ENCODE measurements at regions not wholly inside any gene's neighbourhood (a gene's known extent, or its start where the extent isn't known, plus 50 kb on each side); places are given as distances from the start of the nearest gene placed in this dataset.

DNA sequence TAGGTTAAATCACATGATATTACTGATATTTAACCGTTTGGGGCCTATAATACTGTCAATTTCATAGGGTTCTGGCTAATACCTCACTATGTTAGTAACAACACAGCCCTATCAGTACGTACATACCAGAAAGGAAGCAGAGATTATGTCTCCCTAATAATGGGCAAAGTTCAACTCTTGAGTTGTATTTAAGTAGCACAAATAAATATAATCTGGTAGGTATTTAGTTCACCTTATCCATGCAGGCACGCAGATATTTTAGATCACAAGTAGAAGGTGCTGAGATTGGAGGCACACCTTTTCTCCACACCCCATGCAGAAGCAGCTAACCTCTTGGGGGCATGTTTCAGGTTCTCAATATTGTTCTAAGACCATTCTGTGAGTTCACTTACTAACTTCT is 118.9 kb downstream of the IRS1 start:
- DNase-seq, result no peak

DNA sequence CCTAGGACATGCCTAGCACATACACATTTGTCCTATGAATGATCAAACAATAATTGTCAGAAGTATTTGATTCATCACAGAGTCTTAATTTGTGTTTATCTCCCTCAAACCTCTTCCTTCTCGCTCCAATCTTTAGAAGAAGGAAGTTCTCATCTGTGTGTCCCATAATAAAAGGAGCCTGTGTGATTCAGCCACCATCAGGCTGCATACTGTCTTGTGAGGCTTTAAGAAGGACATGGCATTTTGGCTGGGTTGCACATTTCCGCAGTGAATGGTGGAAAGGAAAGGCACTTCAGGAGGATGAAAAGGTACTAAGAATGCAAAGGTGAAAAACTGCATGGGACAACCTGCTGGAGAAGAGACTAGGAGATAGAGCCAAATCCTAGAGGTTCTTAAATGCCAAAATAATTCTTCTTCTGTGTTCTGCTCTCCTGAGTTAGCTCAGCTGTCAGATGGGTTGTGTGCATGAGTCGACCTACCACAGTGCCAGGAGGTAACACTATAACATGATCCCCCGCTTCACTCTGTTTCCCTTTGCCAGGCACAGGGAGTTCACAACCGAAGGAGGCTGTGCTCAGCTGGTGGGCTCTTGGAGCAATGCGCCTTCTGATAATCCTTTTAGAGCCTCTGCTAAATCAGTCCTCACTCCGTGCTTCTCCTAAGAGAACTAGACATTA is 120.1 kb downstream of the IRS1 start:
- DNase-seq, result no peak

DNA sequence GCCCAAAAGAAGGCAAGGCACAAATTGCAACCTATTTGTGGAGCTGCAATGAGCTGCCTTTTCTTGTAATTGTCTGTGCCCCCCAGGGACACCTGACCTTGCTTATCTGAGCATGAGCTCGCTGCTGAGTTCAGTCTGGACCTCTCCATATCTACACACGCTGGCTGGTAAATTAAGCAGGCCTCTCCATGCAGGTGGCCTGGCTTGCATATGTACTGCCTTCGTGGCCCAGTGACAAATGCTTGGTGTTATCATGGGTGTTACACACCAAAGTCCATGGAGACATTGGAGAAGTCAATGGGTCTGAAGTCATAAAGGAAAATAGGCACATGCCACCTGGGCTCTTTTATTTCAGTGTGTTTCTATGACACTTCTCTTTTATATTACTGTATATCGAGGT is 121.2 kb downstream of the IRS1 start:
- DNase-seq, result no peak

DNA sequence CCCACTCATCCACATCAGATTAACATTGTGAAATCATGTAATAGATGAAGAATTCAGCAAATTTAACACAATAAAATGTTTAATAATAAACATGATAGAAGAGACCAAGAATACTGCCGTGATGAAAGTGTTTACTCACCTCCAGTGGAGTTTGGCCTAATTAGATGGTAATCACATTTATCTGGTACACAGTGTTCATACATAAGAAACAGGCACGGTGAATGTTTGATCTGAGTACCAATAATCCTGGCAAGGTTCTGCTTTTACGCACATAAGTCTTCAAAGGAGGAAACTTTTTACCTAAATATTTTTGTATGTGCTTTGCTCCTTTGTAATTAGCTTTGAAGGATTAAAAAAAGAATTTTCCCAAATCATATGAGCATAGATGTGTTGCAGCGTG is 122.5 kb downstream of the IRS1 start:
- DNase-seq, result no peak

DNA sequence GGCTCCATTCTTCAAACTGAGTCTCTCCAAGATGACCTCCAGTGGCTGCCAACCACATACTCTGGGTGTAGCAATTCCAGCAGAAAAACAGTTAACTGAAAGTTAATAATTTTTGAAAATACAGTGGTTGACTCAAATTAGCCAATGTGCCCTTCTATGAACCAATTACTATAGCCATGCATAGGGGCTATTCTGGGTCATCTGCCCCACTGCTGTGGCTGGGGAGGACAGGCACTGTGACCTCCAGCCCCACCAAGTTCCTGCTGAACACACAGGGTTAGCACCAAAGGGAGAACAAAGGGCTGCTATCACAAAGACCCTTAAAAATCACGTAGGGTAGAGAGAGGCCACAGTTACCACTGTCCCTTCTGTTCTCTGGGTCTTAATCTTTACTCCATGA is 123.0 kb downstream of the IRS1 start:
- no peak for DNase-seq

DNA sequence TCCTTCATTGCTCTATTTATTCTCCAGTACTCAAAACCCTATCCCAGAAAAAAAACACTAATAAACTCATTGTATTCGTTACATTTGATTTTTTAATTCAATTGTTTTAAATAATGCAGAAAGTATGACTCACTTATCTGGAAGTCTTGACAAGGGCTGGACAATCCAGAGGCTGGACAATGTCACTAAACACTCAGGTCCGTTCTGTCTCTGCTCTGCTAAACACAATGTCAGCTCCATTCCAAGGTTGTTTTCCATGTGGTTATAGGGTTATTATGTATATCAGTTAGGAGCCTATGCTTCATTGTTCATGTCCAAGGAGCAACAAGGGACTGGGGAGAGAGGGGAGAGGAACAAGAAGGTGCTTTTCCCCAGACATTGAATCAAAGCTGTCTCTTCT is 125.5 kb downstream of the IRS1 start:
- no peak for DNase-seq

DNA sequence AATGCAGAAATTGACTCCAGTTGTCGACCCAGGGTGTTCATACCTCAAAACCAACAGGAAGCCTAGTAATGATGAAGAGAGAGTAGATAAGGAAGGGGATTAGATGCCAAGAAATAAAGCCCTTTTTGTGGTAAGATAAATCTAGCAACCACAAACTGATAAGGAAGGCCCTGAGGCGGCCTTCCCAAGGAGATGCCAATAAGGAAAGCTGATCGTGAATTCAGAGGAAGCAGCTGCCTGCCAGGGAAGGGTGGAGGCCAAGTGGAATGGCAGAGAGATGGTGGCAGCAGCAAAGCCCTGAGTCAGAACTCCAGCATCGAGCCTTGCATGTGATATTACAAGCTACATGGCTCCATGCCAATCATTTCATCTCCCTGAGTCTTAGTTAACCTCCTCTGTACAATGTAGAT is 126.3 kb downstream of the IRS1 start:
- no peak for DNase-seq

DNA sequence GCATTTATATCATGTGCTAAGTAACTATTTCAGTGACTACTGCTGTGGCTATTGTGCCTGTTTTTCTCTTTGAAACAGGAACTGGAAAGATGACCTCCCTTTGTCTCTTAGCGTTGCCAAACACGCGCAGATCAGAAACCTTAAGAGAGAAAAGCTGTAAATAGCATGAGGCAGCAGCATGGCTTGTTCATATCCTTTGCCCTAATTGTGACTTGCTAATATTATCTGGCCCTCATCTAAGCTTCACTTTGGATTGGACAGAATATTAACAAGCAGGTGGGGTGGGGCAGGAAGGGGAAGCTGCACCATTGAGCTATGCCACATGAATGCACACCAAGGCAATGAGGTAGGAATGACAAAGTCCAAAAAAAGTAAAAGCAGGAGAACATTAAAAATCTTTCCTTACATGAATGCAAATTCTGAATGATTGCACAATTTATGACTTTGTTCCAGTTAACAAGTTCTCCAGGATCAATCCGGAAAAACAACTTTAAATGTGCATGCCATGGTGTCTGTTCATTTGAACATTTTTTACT is 128.4 kb downstream of the IRS1 start:
- DNase-seq, result no peak

DNA sequence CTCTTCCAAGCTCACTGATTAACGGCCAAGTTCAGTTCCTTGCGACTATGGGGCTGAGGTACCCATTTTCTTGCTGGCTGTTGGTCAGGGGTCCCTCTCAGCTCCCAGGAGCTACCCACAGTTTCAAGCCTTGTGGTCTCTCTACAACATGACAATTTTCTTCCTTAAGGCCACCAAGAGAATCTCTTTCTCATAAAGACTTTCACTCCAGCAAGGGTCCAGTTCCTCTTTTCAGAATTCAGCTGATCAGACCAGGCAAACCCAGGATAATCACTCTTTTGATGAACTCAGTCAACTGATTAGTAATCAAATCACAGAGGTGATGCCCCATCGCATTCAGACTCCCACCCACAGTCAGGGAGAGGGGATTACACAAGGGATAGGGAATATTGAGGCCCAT is 129.7 kb downstream of the IRS1 start:
- no peak for DNase-seq

DNA sequence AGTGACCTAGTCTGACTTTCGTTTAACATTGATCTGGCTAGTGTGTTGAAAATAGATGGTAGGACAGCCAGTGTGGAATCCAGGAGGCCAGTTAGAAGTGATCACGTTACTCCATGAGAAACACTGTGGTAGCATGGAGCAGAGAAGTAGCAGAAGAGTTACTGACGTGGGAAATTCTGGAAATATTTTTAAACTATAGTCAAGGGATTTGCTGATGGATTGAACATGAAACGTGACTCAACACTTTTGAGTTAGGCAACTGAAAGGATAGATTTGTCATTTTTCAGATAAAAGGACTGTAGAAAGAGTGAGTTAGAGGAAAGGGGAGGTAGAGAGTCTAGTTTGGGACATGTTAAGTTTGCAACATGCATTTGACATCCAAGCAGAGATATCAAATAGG is 130.4 kb downstream of the IRS1 start:
- no peak for DNase-seq

DNA sequence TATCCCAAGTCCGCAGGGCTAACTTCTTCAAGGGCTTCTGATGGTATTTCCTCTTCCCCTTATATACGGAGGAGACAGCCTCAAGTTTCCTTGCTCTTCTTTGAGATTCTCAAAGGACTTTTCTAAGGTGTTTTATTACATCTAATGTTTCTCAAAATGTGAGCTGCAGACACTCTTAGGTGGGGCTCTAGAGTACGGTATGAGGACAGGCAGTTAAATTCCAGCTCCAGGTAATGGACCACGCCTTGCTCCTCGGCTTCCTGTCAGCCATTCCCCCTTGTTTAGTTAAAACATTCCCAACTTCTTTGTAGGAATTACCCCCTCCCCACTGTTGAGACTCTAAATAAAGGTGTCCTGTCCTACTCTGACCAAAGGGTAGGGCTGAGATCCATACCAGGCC is 131.9 kb downstream of the IRS1 start:
- DNase-seq, result no peak

DNA sequence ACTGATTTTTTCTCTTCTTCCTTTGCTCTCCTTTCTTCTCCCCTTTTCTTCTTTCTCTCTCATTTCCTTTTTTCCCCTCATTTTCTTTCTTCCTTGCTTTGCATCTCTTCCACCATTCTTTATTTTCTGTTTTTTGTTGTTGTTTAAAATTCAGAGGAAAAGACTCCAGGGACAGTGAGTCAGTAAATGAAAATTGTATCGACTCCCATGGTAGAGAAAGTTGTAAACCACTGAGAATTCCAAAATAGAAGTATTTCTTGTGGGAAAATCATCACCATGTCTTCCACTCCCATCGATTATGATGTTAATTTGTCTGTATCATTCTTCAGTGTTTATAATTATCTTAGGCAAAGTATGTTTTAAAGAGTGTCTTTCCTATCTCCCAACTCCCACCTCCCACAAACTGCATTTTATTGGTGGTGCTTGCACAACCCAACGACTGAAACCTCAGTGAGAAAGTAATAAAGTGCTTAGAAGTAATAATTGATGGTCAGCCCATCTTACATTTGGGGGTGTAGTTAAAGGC is 134.3 kb downstream of the IRS1 start:
- DNase-seq, result no peak

DNA sequence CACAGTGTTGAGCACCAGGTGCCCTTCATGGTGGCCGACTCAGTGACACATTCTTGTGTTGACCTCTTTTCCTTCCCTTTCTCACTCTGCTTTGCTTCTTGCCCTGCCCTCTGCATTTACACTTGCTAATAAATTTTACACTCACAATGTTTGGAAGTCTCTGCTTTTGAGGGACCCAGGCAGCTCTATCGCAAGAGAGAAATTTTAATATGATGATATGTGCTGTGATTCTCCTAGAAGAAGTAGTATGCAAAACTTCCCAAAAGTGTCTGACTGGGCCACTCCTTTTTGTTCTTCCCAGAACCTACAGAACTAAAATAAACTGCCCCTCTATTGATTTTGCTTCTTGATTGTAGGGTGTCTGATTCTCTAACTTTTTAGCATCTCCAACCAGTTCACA is 135.0 kb downstream of the IRS1 start:
- DNase-seq, result no peak

DNA sequence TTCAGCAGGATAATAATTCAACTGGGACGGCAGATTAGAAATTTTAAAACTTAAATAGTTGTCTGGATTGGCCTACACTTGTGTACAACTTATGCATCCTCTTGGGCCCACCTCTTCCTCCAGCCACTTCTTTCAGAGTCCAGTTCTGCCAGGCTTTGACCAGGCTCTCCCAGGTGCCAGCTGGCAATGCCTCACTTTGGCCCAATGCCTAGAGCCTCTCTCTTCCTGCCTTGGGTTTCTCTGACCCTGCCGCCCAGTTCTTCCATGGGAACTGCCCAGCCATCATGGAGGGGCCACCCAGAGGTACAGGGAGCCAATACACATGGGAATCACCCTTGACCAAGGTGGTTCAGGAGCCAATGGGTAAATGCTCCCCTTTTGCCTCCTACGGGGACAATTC is 135.5 kb downstream of the IRS1 start:
- no peak for DNase-seq

DNA sequence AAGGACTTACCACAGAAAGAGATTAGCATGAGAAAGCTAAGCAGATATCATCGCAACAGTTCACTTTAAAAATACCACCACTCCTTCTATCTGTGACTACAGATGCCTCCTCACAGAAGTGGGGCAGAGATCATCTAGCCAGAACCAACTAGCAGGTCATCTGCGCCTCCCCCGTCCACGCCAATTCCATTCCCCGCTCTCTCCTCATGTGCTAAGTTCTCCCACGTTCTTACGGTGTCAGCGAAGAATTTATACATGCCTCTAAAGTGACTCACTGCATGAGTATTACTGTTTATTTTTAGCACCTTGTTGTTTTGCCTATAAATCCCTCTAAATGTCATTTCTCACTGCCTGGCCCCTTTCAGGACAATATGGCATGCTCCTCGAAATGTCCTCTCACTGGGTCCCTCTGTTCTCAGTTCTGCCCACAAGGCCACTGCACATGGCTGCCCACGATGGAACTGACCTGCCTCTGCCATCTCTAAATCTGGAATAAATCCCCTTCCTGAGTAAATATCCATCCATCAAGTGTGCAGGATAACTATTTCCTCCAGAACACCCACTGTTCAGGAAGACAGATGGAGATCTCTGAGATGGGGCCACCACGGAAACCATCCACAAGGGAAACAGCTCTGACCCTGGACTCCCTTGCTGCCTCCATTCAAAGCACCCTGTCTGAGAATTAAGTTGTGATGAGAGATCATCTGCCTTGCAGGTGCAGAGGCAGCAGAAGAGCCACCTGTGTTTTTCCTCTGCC is 137.7 kb downstream of the IRS1 start:
- no peak for DNase-seq

DNA sequence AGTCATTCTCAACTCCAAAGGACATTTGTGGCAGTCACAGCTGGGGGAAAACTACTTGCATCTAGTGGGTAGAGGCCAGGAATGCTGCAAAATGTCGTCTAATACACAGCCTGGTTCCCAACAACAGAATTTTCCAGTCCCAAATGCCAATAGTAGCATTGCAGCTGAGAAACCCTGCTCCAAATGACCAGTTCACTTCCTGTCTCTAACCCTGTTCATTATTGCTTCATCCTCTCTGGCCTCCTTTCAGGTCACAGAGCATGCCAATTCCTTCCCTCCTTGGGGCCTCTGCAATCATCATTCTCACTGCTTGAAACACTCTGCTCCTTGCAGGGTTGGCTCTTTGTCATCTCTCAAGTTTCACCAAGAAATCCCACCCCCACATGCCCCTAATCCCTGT is 139.1 kb downstream of the IRS1 start:
- no peak for DNase-seq

DNA sequence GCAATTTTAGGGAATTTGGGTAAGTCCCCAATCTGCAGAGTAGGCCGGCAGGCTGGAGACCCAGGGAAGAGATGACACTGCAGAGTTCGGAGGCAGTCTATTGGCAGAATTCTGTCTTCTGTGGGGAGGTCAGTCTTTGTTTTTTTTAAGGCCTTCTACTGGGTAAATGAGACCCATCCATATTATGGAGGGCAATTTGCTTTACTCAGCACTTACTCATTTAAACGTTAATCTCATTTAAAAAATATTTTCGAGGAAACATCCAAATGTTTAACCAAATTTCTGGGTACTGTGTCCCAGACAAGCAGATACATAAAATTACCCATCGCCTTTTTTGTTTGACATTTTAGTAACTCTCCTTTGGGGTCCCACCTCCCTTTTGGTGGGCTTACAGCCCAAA is 139.5 kb downstream of the IRS1 start:
- DNase-seq, result no peak

DNA sequence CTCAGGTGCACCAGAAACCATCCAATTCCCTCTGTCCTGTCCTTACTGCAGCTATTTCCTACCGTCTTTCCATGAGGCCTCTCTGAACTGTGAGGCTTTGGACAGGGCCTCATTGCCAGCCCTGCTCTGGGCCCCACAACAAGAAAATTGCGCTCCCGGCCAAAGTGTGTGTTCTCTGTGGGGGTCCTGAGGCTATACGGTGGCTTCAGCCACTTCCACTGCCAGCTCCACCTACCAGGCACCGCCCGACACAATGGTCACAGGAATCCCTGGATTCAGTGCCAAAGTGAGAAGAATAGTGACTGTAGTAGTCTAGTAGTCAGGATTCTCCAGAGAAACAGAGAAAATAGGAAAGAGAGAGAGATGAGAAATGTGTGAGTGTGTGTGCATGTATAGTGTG is 140.2 kb downstream of the IRS1 start:
- DNase-seq, result no peak

DNA sequence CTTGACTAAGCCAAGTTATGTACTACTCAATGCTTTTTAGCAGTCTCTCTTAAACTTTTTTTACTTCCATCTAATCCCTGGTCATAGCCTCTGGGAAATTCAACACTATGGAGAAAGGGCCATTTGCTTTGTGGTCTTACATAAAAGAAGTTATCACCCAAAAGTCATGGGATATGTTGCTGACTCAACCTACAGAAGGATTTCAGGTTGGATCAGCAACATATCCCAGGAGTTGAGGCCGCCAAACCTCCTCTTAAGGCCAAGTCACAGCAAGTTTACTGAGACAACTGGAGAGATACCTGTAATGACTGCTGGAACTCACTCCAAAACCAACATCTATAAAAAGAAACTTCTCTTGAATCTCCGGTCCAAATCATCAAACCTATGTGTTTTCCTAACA is 141.1 kb downstream of the IRS1 start:
- DNase-seq, result no peak

DNA sequence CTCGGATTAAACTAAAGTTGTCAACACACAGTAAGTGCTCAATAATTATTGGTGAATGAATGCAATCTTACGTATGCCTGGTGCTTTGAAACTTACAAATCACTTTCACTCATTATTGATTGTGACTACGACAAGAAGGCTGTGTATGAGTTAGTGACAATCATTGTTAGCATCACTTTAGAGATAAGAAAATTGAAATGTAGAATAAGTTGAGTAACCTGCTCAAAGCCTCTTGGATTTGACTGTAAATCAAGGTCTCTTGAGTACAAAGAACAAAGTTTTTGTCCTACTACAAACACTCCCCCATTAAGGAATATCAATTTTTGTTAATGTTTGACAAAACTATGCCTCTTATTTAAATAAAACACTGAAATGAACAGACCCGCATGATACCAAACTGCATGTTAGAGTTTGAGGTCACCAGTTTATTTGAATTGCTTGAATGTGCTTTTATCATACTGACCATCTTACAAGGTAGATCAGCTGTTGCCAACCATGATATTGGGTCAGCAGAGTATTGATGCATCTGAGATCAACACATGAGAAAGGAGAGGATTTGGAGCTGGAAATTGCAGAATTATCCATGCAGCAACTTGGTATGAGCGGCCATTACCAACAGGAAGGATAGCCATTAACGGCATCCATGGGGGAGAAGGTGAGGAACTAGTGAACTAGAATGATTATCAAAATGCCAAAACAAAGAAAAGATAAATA is 142.1 kb downstream of the IRS1 start:
- no peak for DNase-seq

DNA sequence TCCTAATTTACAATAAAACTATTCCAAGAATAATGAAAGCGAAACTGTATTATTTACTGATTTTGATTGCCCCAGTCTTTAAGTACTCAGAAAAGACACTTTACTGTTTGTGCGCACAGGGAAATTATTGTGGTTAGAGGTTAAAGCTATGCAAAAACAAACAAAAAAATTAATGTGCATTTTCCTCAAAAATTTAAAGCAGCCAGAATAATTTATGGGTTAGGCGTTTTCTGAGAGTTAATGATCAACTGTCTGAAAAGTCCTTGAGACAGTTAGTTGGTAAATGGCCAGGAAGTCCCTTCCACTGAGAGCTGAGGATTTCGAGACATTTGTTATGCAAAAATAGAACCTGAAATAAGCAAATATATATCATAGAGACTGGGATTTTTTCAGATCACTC is 143.3 kb downstream of the IRS1 start:
- DNase-seq, result no peak

DNA sequence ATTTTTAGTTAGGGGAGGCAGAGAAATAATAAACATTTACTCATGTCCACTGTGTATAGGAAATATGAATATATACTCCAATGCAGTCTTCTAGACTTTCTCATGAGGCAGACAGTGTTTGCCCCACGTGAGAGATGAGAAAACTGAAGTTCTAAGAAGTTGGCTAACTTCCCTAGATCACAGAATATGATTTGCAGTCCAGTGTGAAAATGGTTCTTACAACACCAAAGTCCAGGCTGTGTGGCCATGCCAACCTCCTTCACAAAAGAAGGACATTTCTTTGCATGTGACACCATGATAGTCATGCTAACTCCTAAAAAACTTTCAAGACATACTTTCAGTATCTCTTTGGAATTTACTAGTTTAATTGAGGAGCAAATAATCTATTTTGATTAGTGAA is 143.7 kb downstream of the IRS1 start:
- no peak for DNase-seq

DNA sequence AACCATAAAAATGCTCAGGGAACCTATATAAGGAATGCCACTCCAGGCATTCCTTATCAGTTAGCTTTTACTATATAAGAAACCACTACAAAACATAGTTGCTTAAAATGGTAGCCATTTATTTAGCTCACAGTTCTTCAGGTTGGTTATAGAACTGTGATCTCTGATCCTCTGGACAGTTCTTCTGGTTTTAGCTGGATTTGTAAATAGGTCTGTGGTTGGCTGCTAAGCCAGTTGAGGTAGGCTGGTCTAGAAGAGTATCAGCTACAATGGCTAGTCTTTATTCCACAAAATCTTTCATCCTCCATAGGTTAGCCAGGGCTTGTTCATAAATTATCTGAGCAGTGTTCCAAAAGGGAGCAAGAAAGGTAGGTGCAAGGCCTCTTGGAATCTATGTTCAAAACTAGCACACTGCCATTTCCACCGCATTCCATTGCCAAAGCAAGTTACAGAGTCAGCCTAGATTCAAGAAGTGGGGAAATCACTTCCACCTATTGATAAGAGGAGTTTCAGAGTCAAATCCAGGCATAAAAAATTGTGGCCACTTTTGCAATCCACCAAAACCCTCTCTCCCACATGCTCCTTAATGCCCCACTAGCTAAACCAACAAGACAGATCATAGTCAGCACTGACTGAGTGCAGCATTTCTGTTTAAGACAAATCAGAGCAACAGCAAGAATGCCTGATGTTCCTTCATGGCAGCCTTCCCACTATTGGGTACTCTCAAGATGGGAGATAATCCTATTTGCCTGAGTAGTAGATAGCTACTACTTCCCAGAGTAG is 146.4 kb downstream of the IRS1 start:
- no peak for DNase-seq

All from dermis blood vessel endothelial cell (primary cell).